Astrocyte of the cerebellum (primary cell): ENCODE measurements at regions not wholly inside any gene's neighbourhood (a gene's known extent, or its start where the extent isn't known, plus 50 kb on each side); places are given as distances from the start of the nearest gene placed in this dataset.
A peak's percentile ranks its signal among the peaks of the same experiment; 100 is the strongest.

ENCODE experiments used
- DNase-seq: peaks from one replicate; pipeline ENCODE4 v3.0.0-alpha.2; 2011; ENCODE audit warnings: low read depth
- H3K4me3 ChIP-seq: 2 replicates; pipeline ENCODE4 v1.5.1; 2011; ENCODE audit warnings: mild to moderate bottlenecking, low read depth, low read length, moderate library complexity
- CTCF ChIP-seq: IDR thresholded peaks from 2 replicates; pipeline ENCODE4 v1.5.1; 2012; ENCODE audit warnings: low read length, low read depth, moderate library complexity, mild to moderate bottlenecking; ENCODE audit errors: missing control alignments
- in situ Hi-C: cut with HindIII; loops from 2 replicates; pipeline ENCODE4 v1.10.0; 2017; ENCODE audit warnings: low sequenced_read_pairs

DNA sequence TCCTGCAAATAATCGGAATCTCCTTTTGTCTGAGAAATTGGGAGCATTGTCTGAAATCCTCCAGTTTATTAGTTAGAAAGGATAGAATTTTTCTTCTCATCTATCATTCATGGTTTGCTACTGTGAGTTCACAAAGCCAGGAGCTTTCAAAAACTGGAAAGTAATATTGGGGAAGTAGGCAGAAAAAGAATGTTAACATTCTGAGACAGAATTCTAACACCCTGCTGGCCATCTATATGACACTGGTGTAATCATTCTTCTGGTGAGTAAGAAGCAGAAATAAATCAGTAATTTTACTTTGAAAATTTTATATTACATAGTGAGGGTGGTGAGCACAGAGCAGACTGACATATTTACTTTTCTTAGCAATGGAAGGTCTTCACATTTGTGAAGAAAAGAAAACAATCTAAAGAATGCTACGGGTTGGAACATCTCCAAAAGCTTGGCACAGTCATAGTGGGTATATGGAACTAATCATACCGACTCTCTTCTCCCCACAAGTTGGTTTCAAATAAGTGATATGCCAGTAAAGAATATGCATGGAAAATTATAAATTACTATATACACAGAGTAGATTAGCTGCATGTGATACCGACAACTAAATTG, 344.9 kb downstream of the LPIN1 start:
- H3K4me3 ChIP-seq = no peak overlapping the region
- TF ChIP-seq CTCF = no peak
- peak; percentile 12 for DNase-seq
- in situ Hi-C loops = no loop called here

DNA sequence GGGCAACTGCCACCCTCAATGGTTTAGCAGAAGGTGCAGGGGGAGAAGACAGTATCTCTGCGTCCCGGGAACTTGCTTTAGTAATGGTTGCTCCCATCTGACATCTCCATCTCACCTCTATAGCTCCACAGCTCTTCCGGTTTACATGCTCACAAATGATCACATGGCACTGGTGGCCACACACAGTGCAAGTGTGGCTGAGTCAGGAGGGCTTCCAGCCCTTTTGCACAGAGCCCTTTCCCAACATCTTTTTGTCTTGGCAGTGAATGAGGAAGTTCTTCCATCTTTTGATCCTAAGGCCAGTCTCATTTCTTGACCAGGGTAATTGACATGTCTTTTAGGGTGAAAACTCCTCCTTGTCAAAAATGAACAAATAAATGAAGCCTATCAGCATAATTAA, 347.7 kb downstream of the LPIN1 start:
- TF ChIP-seq CTCF = no peak
- no peak overlapping the region for H3K4me3 ChIP-seq
- in situ Hi-C loops = no loop called here
- DNase-seq = no peak

DNA sequence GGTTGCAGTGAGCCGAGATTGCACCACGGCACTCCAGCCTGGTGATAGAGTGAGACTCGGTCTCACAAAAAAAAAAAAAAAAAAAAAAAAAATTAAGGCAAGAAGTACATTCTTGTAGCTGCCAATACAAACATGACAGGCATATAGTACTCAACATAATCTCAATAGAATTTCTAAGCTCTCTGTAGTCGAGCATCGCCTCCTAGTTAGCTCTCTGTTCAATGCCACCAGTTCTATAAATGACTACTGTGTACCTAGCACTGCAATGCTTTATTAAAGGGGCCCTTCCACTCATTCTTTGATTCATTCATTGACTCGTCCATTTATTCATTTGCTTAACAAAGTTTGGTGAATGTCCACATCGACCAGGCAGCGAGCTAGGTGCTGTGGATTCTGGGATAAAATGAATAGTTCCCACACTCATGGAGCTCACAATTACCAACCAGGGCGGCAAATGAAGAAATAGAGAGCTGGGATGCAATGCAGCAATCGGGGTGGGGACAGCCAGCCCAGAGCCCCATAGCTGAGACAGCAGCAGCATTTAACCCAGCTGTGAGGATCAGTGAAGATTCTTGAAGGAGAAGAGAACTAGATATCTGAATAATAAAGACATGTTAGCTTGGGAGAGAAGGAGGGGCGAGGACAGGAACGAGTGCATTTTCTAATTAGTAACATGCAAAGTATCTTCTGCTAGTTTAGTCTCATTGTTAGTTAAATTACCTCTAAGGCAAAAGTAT, 349.8 kb downstream of the LPIN1 start:
- in situ Hi-C loops = no loop called here
- no peak for TF ChIP-seq CTCF
- no peak overlapping the region for H3K4me3 ChIP-seq
- no peak for DNase-seq

DNA sequence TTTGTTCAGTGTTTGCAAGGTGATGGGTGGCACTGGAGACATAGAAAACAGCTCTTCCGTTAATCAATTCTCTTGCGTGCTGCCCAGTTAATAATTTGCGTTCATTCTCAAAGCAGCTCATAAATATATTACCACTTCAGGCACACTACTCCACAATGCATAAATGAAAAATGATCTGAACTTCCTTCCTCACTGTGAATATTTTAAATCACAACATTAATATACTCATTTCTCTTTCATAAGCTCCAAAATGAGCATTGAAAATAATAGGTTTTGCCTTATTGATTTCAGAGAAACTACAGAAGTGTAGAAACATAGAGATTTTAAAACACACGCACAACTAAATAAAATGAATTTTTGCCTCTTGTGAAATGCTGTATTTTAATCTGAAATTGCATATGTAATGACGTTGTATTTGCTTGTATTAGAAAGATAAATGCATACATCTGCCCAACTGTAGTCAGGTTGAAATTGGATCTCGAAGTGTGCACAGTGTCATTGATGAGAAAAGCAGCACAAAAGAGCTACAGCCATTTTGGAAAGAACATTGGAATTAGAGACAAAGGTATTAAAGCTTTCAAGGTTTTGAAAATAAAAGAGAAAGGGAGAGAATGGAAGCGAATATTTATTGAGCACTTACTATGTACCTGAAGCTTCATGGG, 350.5 kb downstream of the LPIN1 start:
- TF ChIP-seq CTCF = no peak
- DNase-seq = no peak
- in situ Hi-C loops = no loop called here
- H3K4me3 ChIP-seq = no peak overlapping the region

DNA sequence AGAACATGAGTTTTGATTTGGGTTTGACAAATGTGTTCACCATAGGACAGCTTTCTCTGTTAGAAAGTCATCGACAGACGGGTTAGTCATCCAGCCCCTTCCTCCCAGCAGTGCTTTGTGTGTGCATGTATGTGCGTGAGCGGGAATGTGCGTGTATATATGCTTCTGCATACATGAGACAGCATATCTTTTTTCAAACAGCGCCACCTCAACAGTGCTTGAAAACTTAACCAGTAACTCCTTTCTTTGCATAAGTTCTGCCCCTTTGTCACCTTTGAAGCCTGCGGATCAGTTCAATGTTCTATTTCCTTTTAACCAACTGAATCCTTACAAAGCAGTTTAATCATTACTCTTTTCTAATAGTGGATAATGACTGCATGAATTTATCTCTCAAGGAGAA, 351.4 kb downstream of the LPIN1 start:
- no peak overlapping the region for H3K4me3 ChIP-seq
- no peak for DNase-seq
- no peak for TF ChIP-seq CTCF
- in situ Hi-C loops = no loop called here

GRCh38 chr2:12099374-12099773, 352.9 kb downstream of the LPIN1 start:
- H3K4me3 ChIP-seq = no peak overlapping the region
- in situ Hi-C loops = no loop called here
- TF ChIP-seq CTCF = no peak
- DNase-seq = no peak
